ENCODE measurements at regions not wholly inside any gene's neighbourhood (a gene's known extent, or its start where the extent isn't known, plus 50 kb on each side); places are given as distances from the start of the nearest gene placed in this dataset.
"Not testable (repeated sequence)": the region's sequence is repeated elsewhere in the genome, so short reads cannot be mapped to it uniquely, and the experiment has no call there.

DNA sequence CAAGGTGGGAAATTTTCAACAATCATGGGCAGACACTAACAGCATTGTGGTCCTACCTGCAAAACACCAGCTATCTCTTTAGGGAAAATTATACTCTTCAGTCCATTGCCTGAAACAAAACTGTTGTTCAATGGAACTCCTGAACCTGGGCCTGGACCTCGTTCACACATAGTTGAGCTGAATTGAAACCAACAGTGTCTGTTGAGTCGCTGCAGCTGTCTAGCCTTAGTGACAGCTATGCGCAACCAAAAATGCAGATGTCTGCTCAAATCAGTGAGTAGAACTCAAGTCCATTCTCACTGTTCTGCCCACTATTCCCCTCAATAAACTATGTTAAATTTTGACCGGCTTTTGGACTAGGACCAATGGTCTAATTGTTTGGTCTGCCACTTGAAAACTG is 286.2 kb downstream of the TFAP2A start:
- no peak for DNase-seq (ENCODE audit: low read depth in 2 of 2)

DNA sequence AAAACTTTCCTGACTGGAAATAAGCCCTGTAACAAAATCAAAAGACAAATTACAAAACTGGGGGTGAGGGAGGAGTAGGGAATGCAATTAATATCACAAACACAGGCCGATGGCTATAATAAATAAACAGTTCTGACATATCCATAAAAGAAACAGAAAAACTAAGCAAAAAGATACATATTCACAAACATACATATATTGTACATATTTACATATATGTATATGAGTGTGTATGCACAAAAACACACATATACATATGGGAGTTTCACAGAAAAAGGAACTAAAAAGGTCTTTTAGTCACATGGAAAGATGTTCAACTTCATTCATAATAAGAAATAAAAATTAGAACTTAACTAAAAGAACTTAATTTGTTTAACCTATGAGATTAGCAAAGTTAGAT is 292.7 kb downstream of the TFAP2A start:
- DNase-seq (ENCODE audit: low read depth in 2 of 2) = no peak

DNA sequence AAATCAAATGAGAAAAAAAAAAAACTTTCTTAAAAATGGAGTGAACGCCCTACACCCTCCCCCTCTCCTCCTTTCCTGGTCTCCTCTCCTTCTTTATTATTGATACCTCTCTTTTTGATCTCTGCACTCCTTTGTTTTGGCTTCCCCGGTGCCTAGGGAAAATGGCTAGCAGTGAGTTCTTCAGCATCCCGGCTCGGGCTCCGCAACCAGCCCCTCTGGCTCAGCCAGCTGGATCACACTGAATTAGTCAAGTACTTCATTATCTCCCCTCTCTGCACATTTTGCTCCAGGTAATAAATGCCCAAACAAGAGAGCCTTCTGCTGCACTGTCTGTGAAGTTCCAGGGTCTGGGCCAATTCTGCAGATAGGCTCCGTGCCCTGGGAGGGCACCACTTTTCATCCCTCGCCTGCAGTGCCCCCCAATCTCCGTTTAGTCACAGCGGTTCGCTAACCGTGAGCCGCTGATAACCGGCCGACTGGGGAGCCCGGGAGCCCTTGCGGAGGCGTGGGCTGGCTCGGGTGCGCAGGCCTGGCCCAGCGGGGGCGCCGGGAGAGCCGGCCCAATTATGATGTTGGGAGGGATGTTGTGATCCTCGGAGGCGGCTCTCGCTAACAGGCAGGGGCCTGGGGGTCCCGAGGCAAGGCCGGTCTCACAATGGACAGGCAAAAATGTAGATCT is 301.9 kb downstream of the TFAP2A start:
- no peak for DNase-seq (ENCODE audit: low read depth in 2 of 2)

DNA sequence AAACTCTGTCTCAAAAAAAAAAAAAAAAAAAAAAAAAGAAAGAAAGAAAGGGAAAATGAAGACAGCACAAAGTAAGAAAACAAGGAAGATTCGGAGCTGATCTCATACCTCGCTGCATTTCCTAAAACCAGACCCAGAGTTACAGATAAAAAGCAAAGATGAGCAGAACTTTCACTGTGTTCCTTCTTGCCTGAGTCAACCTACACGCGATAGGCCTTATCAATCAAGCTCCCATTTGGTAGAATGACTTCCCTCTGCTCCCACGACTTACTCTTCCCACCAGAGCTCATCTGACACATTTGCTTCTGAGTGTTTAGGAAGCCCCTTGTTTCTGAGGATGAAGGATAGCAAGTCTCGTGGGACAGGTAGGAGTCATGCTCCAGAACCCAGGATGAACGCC is 302.9 kb downstream of the TFAP2A start:
- DNase-seq (ENCODE audit: low read depth in 2 of 2) = no peak

DNA sequence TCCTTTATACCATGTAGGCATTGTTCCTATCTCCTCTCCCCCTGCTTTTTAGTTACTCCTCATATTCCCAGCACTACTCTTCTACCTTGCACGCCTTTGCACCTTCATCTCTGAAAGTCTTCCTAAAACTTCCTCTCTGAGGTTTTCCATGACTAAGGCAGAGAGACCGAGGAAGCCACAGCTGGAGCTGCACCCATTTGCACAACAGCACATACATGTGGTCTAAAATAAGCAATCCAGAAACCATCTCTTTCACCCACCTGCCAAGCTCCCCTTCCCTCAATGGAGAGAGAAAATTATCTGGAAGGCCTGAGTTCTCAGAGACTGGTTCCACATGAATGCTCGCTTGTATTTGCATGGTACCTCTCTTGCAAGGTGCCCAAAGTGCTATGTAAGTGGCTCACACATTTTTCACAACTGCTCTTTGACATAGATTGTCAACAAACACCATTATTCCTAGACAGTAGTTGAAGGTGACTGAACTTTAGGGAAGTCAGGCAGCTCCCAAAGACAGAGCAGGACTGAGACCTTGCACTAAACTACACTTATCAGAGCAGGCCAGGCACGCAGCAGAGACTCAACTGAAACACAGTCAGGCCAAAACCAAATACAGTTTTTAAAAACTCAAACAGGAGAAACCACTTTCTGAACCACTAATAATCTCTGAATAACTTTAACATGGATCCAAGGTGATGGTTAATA is 313.2 kb downstream of the TFAP2A start:
- DNase-seq (ENCODE audit: low read depth in 2 of 2) = no peak

DNA sequence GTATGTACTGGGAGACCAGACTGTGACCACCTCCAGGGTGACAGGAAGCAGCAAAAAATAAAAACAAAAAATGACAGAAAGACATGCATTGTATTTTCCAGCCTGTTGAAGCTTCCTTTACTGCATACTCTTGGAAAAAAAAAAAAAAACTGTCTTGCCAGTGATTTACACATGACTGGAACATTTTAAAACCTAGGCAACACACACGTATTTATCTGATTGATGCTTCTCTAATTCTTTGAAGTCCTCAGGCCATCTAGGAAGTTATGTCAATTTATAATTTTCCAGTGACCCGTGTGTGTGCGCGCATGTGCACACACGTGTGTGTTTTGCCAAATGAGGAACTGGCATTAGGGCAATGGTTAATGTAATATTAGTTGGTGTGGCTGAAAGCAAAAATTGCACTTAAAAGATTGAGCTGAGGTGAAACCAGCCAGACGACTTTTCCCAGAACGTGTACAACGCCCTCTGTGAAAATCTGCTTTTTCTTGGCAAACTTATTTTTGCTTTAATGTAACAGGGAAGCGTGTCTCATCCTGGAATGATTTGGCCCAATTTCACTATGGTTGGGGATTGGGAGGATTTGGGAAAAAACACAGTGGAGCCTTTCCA is 315.2 kb downstream of the TFAP2A start:
- no peak for DNase-seq (ENCODE audit: low read depth in 2 of 2)

DNA sequence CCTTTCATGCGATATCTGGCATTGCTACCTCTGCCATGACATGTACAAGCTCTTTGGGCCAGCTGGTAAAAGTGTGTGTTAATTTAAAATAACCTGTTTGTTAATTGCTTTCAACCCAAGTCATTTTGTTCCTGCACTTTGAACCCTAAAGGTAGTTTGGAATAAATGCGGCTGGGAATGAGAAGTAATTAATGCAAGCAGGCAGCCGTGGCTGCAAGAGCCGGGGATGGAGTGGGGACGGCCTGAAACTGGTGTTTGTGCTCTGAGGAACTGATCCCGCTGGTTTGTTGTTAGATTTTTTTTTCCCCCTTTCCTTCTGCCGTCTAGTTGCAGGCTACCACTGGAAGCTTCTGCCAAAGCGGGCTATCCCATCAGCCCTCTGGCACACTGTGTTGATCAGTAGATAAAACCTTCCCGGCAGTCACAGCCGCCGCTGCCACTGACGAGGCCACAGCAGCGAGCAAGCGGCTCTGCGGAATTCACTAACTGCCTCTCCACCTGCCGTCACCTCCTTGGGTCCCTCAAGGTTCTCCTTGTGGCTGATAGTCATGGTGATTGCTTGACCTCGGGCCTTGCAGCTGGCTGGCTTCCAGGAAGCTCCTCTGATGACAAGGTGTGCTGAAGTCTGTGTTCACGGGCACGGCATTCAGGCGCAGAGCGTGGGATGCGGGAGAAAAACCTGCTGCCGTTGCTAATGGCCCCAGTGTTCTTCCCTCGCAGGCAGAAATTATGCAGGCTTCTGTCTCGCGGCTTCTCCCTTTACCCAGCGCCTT is 315.9 kb downstream of the TFAP2A start:
- no peak for DNase-seq (ENCODE audit: low read depth in 2 of 2)

DNA sequence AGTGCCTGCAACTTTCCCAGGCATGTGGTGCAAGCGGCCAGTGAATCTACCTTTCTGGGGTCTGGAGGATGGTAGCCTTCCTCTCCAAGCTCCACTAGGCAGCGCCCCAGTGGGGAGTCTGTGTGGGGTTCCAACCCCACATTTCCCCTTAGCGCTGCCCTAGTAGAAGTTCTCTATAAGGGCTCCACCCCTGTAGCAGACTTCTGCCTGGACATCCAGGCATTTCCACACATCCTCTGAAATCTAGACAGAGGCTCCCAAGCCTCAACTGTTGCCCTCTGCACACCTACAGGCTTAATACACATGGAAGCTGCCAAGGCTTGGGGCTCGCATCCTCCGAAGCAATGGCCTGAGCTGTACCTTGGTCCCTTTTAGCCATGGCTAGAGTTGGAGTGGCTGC is 321.6 kb downstream of the TFAP2A start:
- DNase-seq (ENCODE audit: low read depth in 2 of 2) = no peak

DNA sequence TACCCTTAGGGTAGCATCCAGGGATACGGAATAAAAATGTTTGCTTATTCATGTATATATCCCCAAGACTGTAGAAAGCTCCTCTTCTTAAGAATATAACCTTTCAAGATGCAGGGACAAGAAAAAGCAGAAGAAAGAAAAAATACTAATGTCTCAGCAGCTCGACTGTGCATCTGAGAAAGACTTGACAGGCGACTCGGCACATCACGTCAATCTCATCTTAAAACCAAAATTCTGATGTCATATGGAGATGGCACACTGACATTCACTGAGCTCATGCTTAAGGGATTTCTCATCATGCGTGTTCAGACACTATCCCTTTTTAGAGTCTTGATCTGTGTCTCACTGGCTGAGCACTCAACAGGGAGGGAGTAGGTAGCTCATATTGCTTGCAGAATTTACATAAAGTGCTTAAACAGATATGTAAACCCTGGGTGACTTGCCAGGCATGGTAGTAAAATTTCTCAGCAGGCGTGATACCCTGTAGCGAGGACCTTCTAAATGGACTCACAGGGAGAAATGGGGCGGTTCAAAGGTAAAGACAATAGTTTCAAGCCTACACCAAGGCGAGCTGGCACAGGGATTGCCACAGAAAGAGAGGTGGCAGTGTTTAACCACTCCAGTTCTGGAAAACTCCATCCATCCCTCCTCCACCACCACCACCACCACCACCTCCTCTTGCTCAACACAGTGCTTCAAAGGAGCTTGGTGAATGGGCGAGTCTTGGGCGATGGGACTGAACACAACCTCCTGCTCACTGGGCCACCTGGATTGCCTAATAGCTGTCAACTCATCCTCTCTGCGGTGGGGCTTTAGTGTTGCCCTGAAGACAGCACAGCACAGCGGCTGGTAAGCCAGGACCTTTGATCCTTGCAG is 330.5 kb downstream of the TFAP2A start:
- DNase-seq (ENCODE audit: low read depth in 2 of 2) = no peak

DNA sequence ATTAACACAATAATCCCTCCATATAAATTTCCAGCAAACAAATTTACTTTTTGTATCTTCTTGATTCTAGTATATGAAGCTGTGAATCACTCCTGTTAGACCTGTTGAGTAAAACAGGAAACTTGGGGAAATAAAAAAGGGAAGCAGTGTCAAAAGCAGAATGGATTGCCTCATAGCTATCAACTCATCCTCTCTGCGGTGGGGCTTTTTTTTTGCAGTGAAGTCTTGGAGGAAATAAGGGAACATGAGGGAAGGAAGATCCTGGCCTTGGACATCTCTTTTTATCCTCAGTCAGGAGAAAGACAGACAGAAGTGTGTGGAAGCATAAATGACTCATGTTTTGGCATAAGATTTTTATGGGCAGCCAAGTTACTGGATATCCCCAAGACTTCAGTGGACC is 332.5 kb downstream of the TFAP2A start:
- no peak for DNase-seq (ENCODE audit: low read depth in 2 of 2)

DNA sequence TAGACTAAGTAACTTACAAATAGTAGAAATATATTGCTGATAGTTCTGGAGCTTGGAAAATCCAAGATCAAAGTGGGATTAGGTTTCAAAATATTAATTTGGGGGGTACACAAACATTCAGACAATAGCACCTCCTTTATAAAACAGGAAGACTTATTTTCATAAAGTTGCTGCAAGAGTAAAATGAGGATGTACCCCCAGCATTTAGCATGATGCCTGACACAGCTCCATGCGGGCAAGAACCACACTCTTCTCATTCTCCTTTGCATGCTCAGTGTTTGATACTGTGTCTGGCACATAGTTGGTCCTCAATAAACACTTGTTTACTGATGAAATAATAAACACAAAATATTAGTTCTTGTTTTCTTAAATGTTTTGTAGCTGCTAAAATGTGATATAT is 332.9 kb downstream of the TFAP2A start:
- DNase-seq (ENCODE audit: low read depth in 2 of 2) = no peak

DNA sequence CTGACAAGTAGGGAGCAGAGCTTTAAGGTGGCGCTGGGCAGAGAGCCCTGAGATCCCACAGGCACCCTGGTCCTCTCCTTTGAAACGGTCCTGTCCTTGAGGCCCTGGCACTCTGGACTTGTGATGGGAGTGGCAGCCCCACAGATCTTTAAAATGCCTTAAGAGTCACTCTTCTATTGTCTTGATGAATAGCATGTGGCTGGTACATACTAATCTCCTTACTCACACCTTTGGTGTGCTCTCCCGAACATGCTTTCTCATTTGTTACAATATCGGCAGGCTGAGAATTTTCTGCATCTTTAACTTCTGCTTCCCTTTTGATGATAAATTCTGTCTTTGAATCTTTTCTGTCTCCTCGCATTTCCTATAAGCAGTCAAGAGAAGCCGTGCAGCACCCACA is 333.8 kb downstream of the TFAP2A start:
- DNase-seq (ENCODE audit: low read depth in 2 of 2) = no peak

DNA sequence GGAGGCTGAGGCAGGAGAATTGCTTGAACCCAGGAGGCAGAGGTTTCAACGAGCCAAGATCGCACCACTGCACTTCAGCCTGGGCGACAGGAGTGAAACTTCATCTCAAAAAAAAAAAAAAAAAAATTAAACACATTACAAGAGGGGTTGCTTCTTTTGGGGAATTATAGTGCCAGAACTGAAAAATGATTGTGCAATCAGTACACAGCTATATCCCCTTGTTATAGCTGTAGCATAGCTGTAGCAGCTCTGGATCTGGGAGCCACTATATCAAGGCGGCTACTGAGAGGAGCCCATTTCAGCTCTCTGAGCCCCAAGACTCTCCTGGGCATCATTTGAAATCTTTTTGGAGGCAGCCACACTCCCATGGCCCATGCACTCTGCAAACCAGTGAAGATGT is 334.3 kb downstream of the TFAP2A start:
- no peak for DNase-seq (ENCODE audit: low read depth in 2 of 2)

DNA sequence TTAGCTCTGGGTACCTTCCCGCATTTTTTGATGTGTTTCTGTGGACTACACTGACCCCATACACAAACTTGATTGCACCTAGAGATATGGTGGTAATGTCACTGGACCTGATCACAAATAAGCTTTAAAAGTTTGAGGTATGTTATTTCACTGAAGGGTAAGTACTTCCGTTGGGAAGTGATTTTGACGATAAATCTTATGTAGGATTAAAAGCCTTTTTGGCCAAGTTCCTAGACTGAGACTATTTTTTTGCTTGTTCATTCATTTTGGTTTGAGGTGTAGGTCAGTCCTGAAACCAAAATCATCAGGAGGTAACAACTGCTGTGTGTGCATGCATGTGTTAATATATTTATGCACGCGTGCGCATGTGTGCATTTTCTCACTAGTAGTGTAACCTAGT is 336.3 kb downstream of the TFAP2A start:
- no peak for DNase-seq (ENCODE audit: low read depth in 2 of 2)

DNA sequence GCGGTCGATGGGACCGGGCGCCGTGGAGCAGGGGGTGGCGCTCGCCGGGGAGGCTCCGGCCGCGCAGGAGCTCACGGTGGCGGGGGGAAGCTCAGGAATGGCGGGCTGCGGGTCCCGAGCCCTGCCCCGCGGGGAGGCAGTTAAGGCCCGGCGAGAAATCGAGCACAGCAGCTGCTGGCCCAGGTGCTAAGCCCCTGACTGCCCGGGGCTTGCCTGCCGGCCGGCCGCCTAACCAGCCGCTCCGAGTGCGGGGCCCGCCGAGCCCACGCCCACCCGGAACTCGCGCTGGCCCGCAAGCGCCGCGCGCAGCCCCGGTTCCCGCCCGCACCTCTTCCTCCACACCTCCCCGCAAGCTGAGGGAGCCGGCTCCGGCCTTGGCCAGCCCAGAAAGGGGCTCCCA is 340.1 kb downstream of the TFAP2A start:
- not testable (repeated sequence) for DNase-seq (ENCODE audit: low read depth in 2 of 2)

DNA sequence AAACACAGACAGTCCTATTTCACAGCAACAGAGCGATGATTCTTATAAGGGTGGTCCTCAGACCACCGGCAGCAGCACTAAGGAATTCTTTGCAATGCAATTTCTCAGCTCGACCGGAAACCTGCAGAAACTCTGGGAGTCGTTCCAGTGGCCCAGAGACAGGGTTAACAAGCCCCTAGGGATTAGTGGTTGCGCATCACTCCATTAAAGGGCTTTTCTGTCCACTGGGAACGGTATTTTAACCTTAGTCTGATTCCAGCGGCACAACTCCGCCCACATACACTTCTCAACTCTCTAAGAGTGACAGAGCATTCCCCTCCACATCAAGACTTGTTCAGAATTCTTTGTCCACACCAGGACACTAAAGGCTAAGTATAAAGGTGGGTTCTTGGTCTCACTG is 341.5 kb downstream of the TFAP2A start:
- no peak for DNase-seq (ENCODE audit: low read depth in 2 of 2)

DNA sequence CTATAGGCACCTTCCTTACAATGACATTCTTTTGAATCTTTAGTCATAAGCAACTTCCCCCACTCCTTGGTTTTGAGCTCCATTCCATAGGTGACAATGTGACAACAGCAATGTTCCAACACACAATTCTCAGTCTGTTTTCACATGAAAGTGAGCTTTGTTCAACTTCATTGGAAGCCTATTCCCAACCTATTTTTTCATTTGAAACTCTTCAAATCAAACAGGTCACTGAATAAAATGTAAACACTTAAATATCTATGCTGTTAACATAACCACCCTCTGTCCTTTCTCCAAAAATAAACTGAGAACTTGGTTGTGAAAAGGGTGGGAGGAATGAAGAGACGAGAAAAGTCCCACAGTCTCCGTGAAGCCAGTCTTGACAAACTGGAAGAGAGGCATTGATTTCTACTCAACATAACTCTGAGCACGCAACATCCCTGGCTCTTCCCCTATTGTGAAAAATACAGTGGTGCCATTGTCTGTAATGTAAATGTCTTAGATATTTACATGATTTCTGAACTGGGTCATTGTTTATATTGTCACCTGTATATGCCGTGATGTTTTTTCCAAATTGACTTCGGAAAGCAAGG is 343.1 kb downstream of the TFAP2A start:
- DNase-seq (ENCODE audit: low read depth in 2 of 2) = no peak

DNA sequence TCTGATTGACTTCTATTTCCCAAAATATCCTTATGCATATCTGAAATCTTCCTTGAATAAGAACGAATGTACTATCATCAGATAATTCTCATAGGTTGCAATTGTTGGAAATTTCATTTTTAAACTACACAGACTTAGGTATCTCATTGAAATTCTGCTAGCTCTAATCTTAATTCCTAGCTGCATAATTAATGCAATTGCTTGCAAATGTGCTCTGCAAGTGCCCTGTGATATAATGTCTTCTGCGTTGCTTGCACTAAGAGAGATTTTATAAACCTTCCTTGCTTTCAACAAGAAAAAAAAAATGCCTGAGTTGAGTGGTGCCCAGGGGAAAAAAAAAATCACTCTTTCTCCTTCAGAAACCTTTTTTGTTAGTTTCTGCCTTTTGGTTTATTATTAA is 354.9 kb downstream of the TFAP2A start:
- no peak for DNase-seq (ENCODE audit: low read depth in 2 of 2)

DNA sequence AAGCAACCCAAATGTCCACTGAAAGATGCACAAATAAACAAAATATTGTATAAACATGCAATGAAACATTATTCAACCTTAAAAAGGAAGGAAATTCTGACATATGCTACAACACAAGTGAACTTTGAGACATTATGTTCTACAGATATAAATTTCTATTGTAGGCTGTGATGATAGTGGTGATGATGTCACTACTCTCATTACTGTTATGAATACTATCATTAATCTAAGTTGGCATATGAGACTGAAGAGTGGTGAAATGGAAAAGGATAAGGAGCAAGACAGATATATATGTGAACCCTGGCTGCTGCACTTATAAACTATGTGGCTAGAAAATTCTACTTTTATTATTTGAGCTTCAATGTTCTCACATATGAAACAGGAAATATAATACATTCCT is 360.2 kb downstream of the TFAP2A start:
- no peak for DNase-seq (ENCODE audit: low read depth in 2 of 2)

DNA sequence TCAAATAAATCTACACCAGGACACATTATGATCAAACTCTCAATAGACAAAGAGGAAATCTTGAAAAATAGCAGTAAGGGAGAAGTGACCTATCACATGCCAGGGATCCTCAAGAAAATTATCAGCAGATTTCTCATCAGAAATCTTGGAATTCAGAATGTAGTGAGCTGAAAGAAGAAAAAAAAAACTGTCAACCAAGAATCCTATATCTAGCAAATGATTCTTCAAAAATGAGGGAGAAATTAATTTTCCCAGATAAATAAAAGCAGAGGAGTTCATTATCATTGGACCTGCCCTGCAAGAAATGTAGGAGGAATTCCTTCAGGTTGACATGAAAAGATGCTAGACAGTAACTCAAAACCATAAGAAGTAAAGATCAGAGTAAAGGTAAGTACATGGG is 363.6 kb downstream of the TFAP2A start:
- no peak for DNase-seq (ENCODE audit: low read depth in 2 of 2)

All from dermis microvascular lymphatic vessel endothelial cell (primary cell).